IPS-NIHi11 (cell line): ENCODE measurements at regions not wholly inside any gene's neighbourhood (a gene's known extent, or its start where the extent isn't known, plus 50 kb on each side); places are given as distances from the start of the nearest gene placed in this dataset.
"Not testable (repeated sequence)": the region's sequence is repeated elsewhere in the genome, so short reads cannot be mapped to it uniquely, and the experiment has no call there.

Source experiments
- DNase-seq: peaks from one replicate; pipeline ENCODE4 v3.0.0; 2012; ENCODE audit warnings: mixed read lengths, low spot score

GRCh38 chr15:81899730-81900129, 146.1 kb downstream of the MEX3B start:
- DNase-seq: no peak

- DNase-seq: no peak
Measured at GRCh38 chr15:81899024-81899423, 146.8 kb downstream of the MEX3B start.

GRCh38 chr15:81897057-81897677, 148.7 kb downstream of the MEX3B start:
- no peak for DNase-seq

- no peak for DNase-seq
Measured at GRCh38 chr15:81896356-81896755, 149.5 kb downstream of the MEX3B start.

- no peak for DNase-seq
Measured at GRCh38 chr15:81895723-81896122, 150.1 kb downstream of the MEX3B start.

- no peak for DNase-seq
Measured at GRCh38 chr15:81894061-81894460, 151.8 kb downstream of the MEX3B start.

GRCh38 chr15:81893182-81893835, 152.5 kb downstream of the MEX3B start:
- no peak for DNase-seq

- DNase-seq: no peak
Measured at GRCh38 chr15:81890496-81890895, 155.3 kb downstream of the MEX3B start.

- DNase-seq: no peak
Measured at GRCh38 chr15:81889485-81889881, 156.3 kb downstream of the MEX3B start.

- no peak for DNase-seq
Measured at GRCh38 chr15:81888748-81889484, 156.9 kb downstream of the MEX3B start.

GRCh38 chr15:81887912-81888311, 157.9 kb downstream of the MEX3B start:
- DNase-seq: no peak

GRCh38 chr15:81887188-81887587, 158.6 kb downstream of the MEX3B start:
- DNase-seq: not testable (repeated sequence)

- DNase-seq: no peak
Measured at GRCh38 chr15:81886591-81886990, 159.2 kb downstream of the MEX3B start.

GRCh38 chr15:81886080-81886479, 159.7 kb downstream of the MEX3B start:
- DNase-seq: no peak

GRCh38 chr15:81885135-81885534, 160.7 kb downstream of the MEX3B start:
- no peak for DNase-seq

GRCh38 chr15:81882504-81882903, 163.3 kb downstream of the MEX3B start:
- no peak for DNase-seq

GRCh38 chr15:81880833-81881232, 165.0 kb downstream of the MEX3B start:
- no peak for DNase-seq

GRCh38 chr15:81880314-81880713, 165.5 kb downstream of the MEX3B start:
- no peak for DNase-seq

GRCh38 chr15:81875717-81876116, 170.1 kb downstream of the MEX3B start:
- not testable (repeated sequence) for DNase-seq

- DNase-seq: not testable (repeated sequence)
Measured at GRCh38 chr15:81870746-81871106, 175.1 kb downstream of the MEX3B start.

GRCh38 chr15:81870062-81870745, 175.6 kb downstream of the MEX3B start:
- not testable (repeated sequence) for DNase-seq

GRCh38 chr15:81869161-81869954, 176.5 kb downstream of the MEX3B start:
- no peak for DNase-seq
